HG03135 (cell line): ENCODE measurements at regions not wholly inside any gene's neighbourhood (a gene's known extent, or its start where the extent isn't known, plus 50 kb on each side); places are given as distances from the start of the nearest gene placed in this dataset.

ENCODE experiments used
- ATAC-seq: cut with Tn5 transposase; IDR thresholded peaks from one replicate; pipeline ENCODE4 v1.9.1; 2021; ENCODE audit warnings: mild to moderate bottlenecking, moderate library complexity; ENCODE audit not compliant: unreplicated experiment

- ATAC-seq: no peak
Observed at GRCh38 chr10:44245601-44245938, 139.3 kb downstream of the CXCL12 start.

GRCh38 chr10:44244745-44245600, 139.9 kb downstream of the CXCL12 start:
- ATAC-seq: no peak

- ATAC-seq: no peak
Observed at GRCh38 chr10:44243851-44244510, 140.9 kb downstream of the CXCL12 start.

GRCh38 chr10:44242826-44243225, 142.1 kb downstream of the CXCL12 start:
- ATAC-seq: no peak

GRCh38 chr10:44242091-44242490, 142.8 kb downstream of the CXCL12 start:
- ATAC-seq: no peak

- ATAC-seq: no peak
Observed at GRCh38 chr10:44240584-44241205, 144.2 kb downstream of the CXCL12 start.

GRCh38 chr10:44238212-44238611, 146.7 kb downstream of the CXCL12 start:
- ATAC-seq: no peak

GRCh38 chr10:44237364-44238049, 147.4 kb downstream of the CXCL12 start:
- no peak for ATAC-seq

GRCh38 chr10:44235363-44235762, 149.5 kb downstream of the CXCL12 start:
- no peak for ATAC-seq

- no peak for ATAC-seq
Observed at GRCh38 chr10:44234483-44234875, 150.4 kb downstream of the CXCL12 start.

GRCh38 chr10:44233561-44234482, 151.1 kb downstream of the CXCL12 start:
- no peak for ATAC-seq

GRCh38 chr10:44217274-44217820, 167.6 kb downstream of the CXCL12 start:
- ATAC-seq: no peak

- no peak for ATAC-seq
Observed at GRCh38 chr10:44216073-44216472, 168.8 kb downstream of the CXCL12 start.

GRCh38 chr10:44209811-44210210, 175.1 kb downstream of the CXCL12 start:
- ATAC-seq: no peak

- ATAC-seq: no peak
Observed at GRCh38 chr10:44207160-44207559, 177.7 kb downstream of the CXCL12 start.

GRCh38 chr10:44206127-44206818, 178.6 kb downstream of the CXCL12 start:
- ATAC-seq: no peak

GRCh38 chr10:44205067-44205466, 179.8 kb downstream of the CXCL12 start:
- ATAC-seq: no peak

GRCh38 chr10:44203535-44203934, 181.4 kb downstream of the CXCL12 start:
- ATAC-seq: no peak

GRCh38 chr10:44202952-44203351, 181.9 kb downstream of the CXCL12 start:
- ATAC-seq: no peak
